ENCODE measurements at regions not wholly inside any gene's neighbourhood (a gene's known extent, or its start where the extent isn't known, plus 50 kb on each side); places are given as distances from the start of the nearest gene placed in this dataset.

- no peak overlapping the region for H3K4me3 ChIP-seq (ENCODE audit: low read depth, low read length)
- DNase-seq (ENCODE audit: low read depth), result no peak
- TF ChIP-seq CTCF (IDR thresholded peaks at IDR 0.05; ENCODE audit: low read depth, low read length, missing control alignments), result no peak
Observed at GRCh38 chr2:45125232-45125631, 116.0 kb upstream of the SIX2 start.

GRCh38 chr2:45124456-45124855 is 115.2 kb upstream of the SIX2 start:
- TF ChIP-seq CTCF (IDR thresholded peaks at IDR 0.05; ENCODE audit: low read depth, low read length, missing control alignments), result no peak
- H3K4me3 ChIP-seq (ENCODE audit: low read depth, low read length), result no peak overlapping the region
- DNase-seq (ENCODE audit: low read depth), result no peak

GRCh38 chr2:45123521-45124191 is 114.4 kb upstream of the SIX2 start:
- TF ChIP-seq CTCF (IDR thresholded peaks at IDR 0.05; ENCODE audit: low read depth, low read length, missing control alignments), result no peak
- H3K4me3 ChIP-seq (ENCODE audit: low read depth, low read length), result no peak overlapping the region
- no peak for DNase-seq (ENCODE audit: low read depth)

- no peak overlapping the region for H3K4me3 ChIP-seq (ENCODE audit: low read depth, low read length)
- no peak for TF ChIP-seq CTCF (IDR thresholded peaks at IDR 0.05; ENCODE audit: low read depth, low read length, missing control alignments)
- no peak for DNase-seq (ENCODE audit: low read depth)
Observed at GRCh38 chr2:45123065-45123464, 113.8 kb upstream of the SIX2 start.

- no peak for DNase-seq (ENCODE audit: low read depth)
- H3K4me3 ChIP-seq (ENCODE audit: low read depth, low read length), result no peak overlapping the region
- TF ChIP-seq CTCF (IDR thresholded peaks at IDR 0.05; ENCODE audit: low read depth, low read length, missing control alignments), result no peak
Observed at GRCh38 chr2:45121236-45121927, 112.1 kb upstream of the SIX2 start.

- no peak for DNase-seq (ENCODE audit: low read depth)
- TF ChIP-seq CTCF (IDR thresholded peaks at IDR 0.05; ENCODE audit: low read depth, low read length, missing control alignments), result no peak
- H3K4me3 ChIP-seq (ENCODE audit: low read depth, low read length), result no peak overlapping the region
Observed at GRCh38 chr2:45120546-45120945, 111.3 kb upstream of the SIX2 start.

- no peak for TF ChIP-seq CTCF (IDR thresholded peaks at IDR 0.05; ENCODE audit: low read depth, low read length, missing control alignments)
- no peak for DNase-seq (ENCODE audit: low read depth)
- no peak overlapping the region for H3K4me3 ChIP-seq (ENCODE audit: low read depth, low read length)
Observed at GRCh38 chr2:45119855-45120254, 110.6 kb upstream of the SIX2 start.
